ENCODE measurements at regions not wholly inside any gene's neighbourhood (a gene's known extent, or its start where the extent isn't known, plus 50 kb on each side); places are given as distances from the start of the nearest gene placed in this dataset.

DNA sequence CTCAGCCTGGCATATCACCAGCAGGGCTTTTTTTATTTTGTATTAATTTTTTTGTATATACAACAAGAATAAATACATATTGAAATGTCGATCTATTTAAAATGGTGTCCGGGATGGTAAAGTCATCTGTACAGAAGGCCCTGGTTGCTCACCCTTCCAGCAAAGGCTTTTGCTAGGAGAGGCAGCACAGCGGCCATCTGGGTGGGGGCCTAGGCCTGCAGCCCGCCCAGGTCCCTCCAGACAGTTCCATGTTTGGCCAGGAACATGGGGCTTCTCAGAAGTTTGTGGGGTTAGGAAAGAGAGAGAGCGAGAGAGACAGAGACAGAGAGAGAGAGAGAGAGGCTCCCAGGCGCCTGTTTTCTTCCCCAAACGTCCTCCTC lies 152.6 kb upstream of the LYZL2 start:
- TF ChIP-seq, protein P1, sequence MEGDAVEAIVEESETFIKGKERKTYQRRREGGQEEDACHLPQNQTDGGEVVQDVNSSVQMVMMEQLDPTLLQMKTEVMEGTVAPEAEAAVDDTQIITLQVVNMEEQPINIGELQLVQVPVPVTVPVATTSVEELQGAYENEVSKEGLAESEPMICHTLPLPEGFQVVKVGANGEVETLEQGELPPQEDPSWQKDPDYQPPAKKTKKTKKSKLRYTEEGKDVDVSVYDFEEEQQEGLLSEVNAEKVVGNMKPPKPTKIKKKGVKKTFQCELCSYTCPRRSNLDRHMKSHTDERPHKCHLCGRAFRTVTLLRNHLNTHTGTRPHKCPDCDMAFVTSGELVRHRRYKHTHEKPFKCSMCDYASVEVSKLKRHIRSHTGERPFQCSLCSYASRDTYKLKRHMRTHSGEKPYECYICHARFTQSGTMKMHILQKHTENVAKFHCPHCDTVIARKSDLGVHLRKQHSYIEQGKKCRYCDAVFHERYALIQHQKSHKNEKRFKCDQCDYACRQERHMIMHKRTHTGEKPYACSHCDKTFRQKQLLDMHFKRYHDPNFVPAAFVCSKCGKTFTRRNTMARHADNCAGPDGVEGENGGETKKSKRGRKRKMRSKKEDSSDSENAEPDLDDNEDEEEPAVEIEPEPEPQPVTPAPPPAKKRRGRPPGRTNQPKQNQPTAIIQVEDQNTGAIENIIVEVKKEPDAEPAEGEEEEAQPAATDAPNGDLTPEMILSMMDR (optimal IDR thresholded peaks at IDR 0.05 in 1 of 3, IDR thresholded peaks at IDR 0.05 in 1 of 3, conservative IDR thresholded peaks at IDR 0.05 in 1 of 3; ENCODE audit: extremely low read depth in 1 of 3, insufficient read depth in 2 of 3, low read length in 3 of 3) = no peak
- TF ChIP-seq EZH2 (IDR thresholded peaks at IDR 0.05; ENCODE audit: low read length) = no peak
